WTC11 (cell line): ENCODE measurements at regions not wholly inside any gene's neighbourhood (a gene's known extent, or its start where the extent isn't known, plus 50 kb on each side); places are given as distances from the start of the nearest gene placed in this dataset.

ENCODE experiments used
- GABPB1 ChIP-seq: sonication (generic); formaldehyde crosslinking; IDR thresholded peaks from 2 replicates; pipeline ENCODE4 v1.8.1; 2023; ENCODE audit warnings: mild to moderate bottlenecking, missing genetic modification reagents
- JUN ChIP-seq: sonication (generic); formaldehyde crosslinking; IDR thresholded peaks from 2 replicates; pipeline ENCODE4 v1.8.0; 2023; ENCODE audit warnings: mild to moderate bottlenecking, missing genetic modification reagents
- NR1H2 ChIP-seq: sonication (generic); formaldehyde crosslinking; IDR thresholded peaks from 2 replicates; pipeline ENCODE4 v1.9.0; 2021; ENCODE audit warnings: mild to moderate bottlenecking, moderate library complexity, missing genetic modification reagents
- ZNF416 ChIP-seq: fragments of 250-450 bp; sonication (Bioruptor Pico); IDR thresholded peaks from 2 replicates; pipeline ENCODE4 v1.9.0; 2021; ENCODE audit warnings: mild to moderate bottlenecking, inconsistent platforms
- TF ChIP-seq, protein P1 (sequence below): sonication (generic); formaldehyde crosslinking; IDR thresholded peaks from 2 replicates; pipeline ENCODE4 v1.8.1; 2023; ENCODE audit warnings: mild to moderate bottlenecking, moderate library complexity, missing genetic modification reagents
- TF ChIP-seq, protein P2 (sequence below): fragments of 200-600 bp; IDR thresholded peaks from 2 replicates; pipeline ENCODE4 v1.8.0; 2022; ENCODE audit warnings: antibody characterized with exemption
- TF ChIP-seq, protein P3 (sequence below): sonication (generic); formaldehyde crosslinking; IDR thresholded peaks from 2 replicates; pipeline ENCODE4 v1.8.0; 2022; ENCODE audit warnings: mild to moderate bottlenecking, missing genetic modification reagents
- TF ChIP-seq, protein P4 (sequence below): sonication (generic); formaldehyde crosslinking; IDR thresholded peaks from 2 replicates; pipeline ENCODE4 v1.8.1; 2022; ENCODE audit warnings: missing genetic modification reagents, borderline replicate concordance
- TF ChIP-seq, protein P5 (sequence below): sonication (generic); formaldehyde crosslinking; IDR thresholded peaks from 2 replicates; pipeline ENCODE4 v1.8.1; 2023; ENCODE audit warnings: mild to moderate bottlenecking, missing genetic modification reagents, moderate library complexity

DNA sequence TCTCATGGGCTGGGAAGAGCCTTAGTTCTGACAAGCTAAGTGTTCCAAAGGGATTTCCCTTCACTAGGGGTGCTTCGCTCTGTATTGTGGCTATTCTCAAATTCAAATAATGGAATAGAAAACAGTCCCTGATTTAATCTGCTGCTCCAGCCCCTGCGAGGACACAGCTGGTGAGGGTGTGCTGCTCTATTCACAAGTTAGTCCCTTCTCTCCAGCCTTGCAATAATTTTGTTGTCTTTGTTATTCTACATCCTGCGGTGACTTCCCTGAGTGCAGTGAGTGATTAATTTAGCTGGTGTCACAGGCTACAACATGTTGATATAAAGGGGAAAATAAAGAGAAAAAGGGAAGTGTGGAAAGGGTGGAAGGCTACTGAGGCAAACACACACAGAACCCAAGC is 180.5 kb upstream of the VEPH1 start:
- TF ChIP-seq, protein P1, sequence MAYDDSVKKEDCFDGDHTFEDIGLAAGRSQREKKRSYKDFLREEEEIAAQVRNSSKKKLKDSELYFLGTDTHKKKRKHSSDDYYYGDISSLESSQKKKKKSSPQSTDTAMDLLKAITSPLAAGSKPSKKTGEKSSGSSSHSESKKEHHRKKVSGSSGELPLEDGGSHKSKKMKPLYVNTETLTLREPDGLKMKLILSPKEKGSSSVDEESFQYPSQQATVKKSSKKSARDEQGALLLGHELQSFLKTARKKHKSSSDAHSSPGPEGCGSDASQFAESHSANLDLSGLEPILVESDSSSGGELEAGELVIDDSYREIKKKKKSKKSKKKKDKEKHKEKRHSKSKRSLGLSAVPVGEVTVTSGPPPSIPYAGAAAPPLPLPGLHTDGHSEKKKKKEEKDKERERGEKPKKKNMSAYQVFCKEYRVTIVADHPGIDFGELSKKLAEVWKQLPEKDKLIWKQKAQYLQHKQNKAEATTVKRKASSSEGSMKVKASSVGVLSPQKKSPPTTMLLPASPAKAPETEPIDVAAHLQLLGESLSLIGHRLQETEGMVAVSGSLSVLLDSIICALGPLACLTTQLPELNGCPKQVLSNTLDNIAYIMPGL (CRISPR knock-in tag), result no peak
- TF ChIP-seq, protein P2, sequence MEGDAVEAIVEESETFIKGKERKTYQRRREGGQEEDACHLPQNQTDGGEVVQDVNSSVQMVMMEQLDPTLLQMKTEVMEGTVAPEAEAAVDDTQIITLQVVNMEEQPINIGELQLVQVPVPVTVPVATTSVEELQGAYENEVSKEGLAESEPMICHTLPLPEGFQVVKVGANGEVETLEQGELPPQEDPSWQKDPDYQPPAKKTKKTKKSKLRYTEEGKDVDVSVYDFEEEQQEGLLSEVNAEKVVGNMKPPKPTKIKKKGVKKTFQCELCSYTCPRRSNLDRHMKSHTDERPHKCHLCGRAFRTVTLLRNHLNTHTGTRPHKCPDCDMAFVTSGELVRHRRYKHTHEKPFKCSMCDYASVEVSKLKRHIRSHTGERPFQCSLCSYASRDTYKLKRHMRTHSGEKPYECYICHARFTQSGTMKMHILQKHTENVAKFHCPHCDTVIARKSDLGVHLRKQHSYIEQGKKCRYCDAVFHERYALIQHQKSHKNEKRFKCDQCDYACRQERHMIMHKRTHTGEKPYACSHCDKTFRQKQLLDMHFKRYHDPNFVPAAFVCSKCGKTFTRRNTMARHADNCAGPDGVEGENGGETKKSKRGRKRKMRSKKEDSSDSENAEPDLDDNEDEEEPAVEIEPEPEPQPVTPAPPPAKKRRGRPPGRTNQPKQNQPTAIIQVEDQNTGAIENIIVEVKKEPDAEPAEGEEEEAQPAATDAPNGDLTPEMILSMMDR, result no peak
- TF ChIP-seq, protein P3, sequence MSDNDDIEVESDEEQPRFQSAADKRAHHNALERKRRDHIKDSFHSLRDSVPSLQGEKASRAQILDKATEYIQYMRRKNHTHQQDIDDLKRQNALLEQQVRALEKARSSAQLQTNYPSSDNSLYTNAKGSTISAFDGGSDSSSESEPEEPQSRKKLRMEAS, result no peak
- TF ChIP-seq JUN, result no peak
- no peak for TF ChIP-seq NR1H2
- TF ChIP-seq GABPB1 (CRISPR knock-in tag), result no peak
- TF ChIP-seq, protein P4, sequence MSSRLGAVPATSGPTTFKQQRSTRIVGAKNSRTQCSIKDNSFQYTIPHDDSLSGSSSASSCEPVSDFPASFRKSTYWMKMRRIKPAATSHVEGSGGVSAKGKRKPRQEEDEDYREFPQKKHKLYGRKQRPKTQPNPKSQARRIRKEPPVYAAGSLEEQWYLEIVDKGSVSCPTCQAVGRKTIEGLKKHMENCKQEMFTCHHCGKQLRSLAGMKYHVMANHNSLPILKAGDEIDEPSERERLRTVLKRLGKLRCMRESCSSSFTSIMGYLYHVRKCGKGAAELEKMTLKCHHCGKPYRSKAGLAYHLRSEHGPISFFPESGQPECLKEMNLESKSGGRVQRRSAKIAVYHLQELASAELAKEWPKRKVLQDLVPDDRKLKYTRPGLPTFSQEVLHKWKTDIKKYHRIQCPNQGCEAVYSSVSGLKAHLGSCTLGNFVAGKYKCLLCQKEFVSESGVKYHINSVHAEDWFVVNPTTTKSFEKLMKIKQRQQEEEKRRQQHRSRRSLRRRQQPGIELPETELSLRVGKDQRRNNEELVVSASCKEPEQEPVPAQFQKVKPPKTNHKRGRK (CRISPR knock-in tag), result no peak
- TF ChIP-seq, protein P5, sequence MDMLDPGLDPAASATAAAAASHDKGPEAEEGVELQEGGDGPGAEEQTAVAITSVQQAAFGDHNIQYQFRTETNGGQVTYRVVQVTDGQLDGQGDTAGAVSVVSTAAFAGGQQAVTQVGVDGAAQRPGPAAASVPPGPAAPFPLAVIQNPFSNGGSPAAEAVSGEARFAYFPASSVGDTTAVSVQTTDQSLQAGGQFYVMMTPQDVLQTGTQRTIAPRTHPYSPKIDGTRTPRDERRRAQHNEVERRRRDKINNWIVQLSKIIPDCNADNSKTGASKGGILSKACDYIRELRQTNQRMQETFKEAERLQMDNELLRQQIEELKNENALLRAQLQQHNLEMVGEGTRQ (CRISPR knock-in tag), result no peak
- TF ChIP-seq ZNF416 (CRISPR knock-in tag), result no peak
